MM.1S (cell line): ENCODE measurements at regions not wholly inside any gene's neighbourhood (a gene's known extent, or its start where the extent isn't known, plus 50 kb on each side); places are given as distances from the start of the nearest gene placed in this dataset.

Experiments
- DNase-seq: peaks from one replicate; pipeline ENCODE4 v3.0.0-alpha.2; 2015
- H2AFZ ChIP-seq: fragments of 300-600 bp; sonication (generic); 2 replicates; pipeline ENCODE4 v1.6.0; 2016; ENCODE audit warnings: antibody characterized with exemption, low read length
- H3F3A ChIP-seq: fragments of 300-600 bp; sonication (generic); 2 replicates; pipeline ENCODE4 v1.6.1; 2016; ENCODE audit warnings: mild to moderate bottlenecking, antibody characterized with exemption, low read length, moderate library complexity, mixed read lengths; ENCODE audit not compliant: insufficient read depth
- H3K27ac ChIP-seq: fragments of 300-600 bp; sonication (generic); 2 replicates; pipeline ENCODE4 v1.5.1; 2016; ENCODE audit warnings: mild to moderate bottlenecking, low read length
- H3K27me3 ChIP-seq: fragments of 300-600 bp; sonication (generic); replicated peaks from 2 replicates; pipeline ENCODE4 v1.6.0; 2016; ENCODE audit warnings: low read length; ENCODE audit not compliant: insufficient read depth
- H3K36me3 ChIP-seq: fragments of 300-600 bp; sonication (generic); replicated peaks from 2 replicates; pipeline ENCODE4 v1.6.1; 2016; ENCODE audit warnings: mild to moderate bottlenecking, low read length, mixed read lengths; ENCODE audit not compliant: insufficient read depth
- H3K4me1 ChIP-seq: fragments of 300-600 bp; sonication (generic); 2 replicates; pipeline ENCODE4 v1.6.1; 2016; ENCODE audit warnings: low read length, mixed read lengths
- H3K4me2 ChIP-seq: fragments of 300-600 bp; sonication (generic); 2 replicates; pipeline ENCODE4 v1.6.0; 2016; ENCODE audit warnings: low read depth, low read length
- H3K4me3 ChIP-seq: fragments of 300-600 bp; sonication (generic); 2 replicates; pipeline ENCODE4 v1.5.1; 2016; ENCODE audit warnings: low read length, mixed read lengths
- H3K79me2 ChIP-seq: fragments of 300-600 bp; sonication (generic); 2 replicates; pipeline ENCODE4 v1.6.1; 2016; ENCODE audit warnings: mixed run types, low read length, mixed read lengths
- H3K9ac ChIP-seq: fragments of 300-600 bp; sonication (generic); 2 replicates; pipeline ENCODE4 v1.6.1; 2016; ENCODE audit warnings: low read length, mixed read lengths
- H3K9me2 ChIP-seq: fragments of 300-600 bp; sonication (generic); replicated peaks from 2 replicates; pipeline ENCODE4 v1.6.1; 2016; ENCODE audit warnings: mild to moderate bottlenecking, low read length, mixed read lengths; ENCODE audit not compliant: insufficient read depth
- H3K9me3 ChIP-seq: fragments of 300-600 bp; sonication (generic); replicated peaks from 2 replicates; pipeline ENCODE4 v1.6.1; 2016; ENCODE audit warnings: mild to moderate bottlenecking, low read length, mixed read lengths; ENCODE audit not compliant: insufficient read depth
- H4K20me1 ChIP-seq: fragments of 300-600 bp; sonication (generic); 2 replicates; pipeline ENCODE4 v1.6.1; 2016; ENCODE audit warnings: mild to moderate bottlenecking, low read length, moderate library complexity, mixed read lengths; ENCODE audit not compliant: insufficient read depth
- EZH2 ChIP-seq: fragments of 300-600 bp; sonication (generic); optimal IDR thresholded peaks from 2 replicates; pipeline ENCODE3; 2017; ENCODE audit warnings: low read depth, mild to moderate bottlenecking, antibody characterized with exemption, low read length, mixed read lengths
- EZH2phosphoT487 ChIP-seq: fragments of 300-600 bp; sonication (generic); IDR thresholded peaks from 2 replicates; pipeline ENCODE4 v1.6.1; 2018; ENCODE audit warnings: antibody characterized with exemption, low read length
- TF ChIP-seq, protein P1 (sequence below): fragments of 300-600 bp; sonication (generic); IDR thresholded peaks from 2 replicates; pipeline ENCODE4 v1.5.1; 2016; ENCODE audit warnings: antibody characterized with exemption, low read length, mixed read lengths

DNA sequence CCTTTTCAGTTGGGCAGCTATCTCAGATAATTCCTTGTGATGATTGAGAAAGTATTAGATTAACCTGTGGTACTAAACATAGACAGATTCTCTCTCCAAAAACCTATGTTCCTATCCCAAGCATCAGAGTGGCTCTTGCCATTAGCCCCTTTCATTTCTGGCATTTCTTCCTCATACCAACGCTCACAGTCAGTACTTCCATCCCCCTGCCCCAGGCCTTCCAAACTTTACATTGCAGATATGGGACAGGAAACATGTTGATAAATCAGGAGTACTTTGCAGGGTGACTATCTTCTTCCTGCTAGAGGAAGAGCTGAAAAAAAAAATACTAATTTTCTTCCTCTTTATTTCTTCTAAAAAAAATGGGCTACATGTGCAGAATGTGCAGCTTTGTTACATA is 442.6 kb upstream of the RGMB start:
- no peak overlapping the region for H3K4me2 ChIP-seq
- H3K27me3 ChIP-seq: no peaks in the 10 kb centered on the region
- no peaks in the 10 kb centered on the region for H3K4me1 ChIP-seq
- no peak for TF ChIP-seq EZH2phosphoT487
- TF ChIP-seq, protein P1, sequence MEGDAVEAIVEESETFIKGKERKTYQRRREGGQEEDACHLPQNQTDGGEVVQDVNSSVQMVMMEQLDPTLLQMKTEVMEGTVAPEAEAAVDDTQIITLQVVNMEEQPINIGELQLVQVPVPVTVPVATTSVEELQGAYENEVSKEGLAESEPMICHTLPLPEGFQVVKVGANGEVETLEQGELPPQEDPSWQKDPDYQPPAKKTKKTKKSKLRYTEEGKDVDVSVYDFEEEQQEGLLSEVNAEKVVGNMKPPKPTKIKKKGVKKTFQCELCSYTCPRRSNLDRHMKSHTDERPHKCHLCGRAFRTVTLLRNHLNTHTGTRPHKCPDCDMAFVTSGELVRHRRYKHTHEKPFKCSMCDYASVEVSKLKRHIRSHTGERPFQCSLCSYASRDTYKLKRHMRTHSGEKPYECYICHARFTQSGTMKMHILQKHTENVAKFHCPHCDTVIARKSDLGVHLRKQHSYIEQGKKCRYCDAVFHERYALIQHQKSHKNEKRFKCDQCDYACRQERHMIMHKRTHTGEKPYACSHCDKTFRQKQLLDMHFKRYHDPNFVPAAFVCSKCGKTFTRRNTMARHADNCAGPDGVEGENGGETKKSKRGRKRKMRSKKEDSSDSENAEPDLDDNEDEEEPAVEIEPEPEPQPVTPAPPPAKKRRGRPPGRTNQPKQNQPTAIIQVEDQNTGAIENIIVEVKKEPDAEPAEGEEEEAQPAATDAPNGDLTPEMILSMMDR: no peak
- no peak for TF ChIP-seq EZH2
- H3K9ac ChIP-seq: no peak overlapping the region
- no peaks in the 10 kb centered on the region for H4K20me1 ChIP-seq
- no peaks in the 10 kb centered on the region for H3K9me3 ChIP-seq
- no peaks in the 10 kb centered on the region for H3K36me3 ChIP-seq
- DNase-seq: no peak
- no peaks in the 10 kb centered on the region for H3K9me2 ChIP-seq
- H3K27ac ChIP-seq: no peak overlapping the region
- no peak overlapping the region for H3K4me3 ChIP-seq
- no peaks in the 10 kb centered on the region for H3F3A ChIP-seq
- H3K79me2 ChIP-seq: no peaks in the 10 kb centered on the region
- no peak overlapping the region for H2AFZ ChIP-seq

DNA sequence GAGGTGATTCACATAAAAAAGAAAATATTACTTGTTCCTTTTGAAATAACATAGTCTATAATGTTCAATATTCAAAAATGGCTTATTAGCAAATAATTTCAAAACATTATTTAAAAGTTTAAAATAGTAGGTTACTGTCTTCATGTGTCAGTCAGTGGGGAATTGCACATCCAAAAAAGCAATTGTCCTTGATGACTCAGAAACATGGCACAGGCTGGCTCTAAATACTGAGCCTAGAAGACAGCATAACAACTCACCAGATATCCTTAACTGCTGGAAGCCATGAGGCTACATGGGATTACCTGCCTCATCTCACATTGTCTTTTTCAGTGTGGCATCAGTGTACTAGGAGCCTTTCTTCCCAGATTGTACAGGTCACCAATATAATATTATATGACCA is 439.5 kb upstream of the RGMB start:
- Histone ChIP-seq H2AFZ (no peak overlapping the region), H4K20me1 (no peaks in the 10 kb centered on the region), H3K9me2 (no peaks in the 10 kb centered on the region), H3K4me3 (no peak overlapping the region), H3K9ac (no peak overlapping the region), H3K27me3 (no peaks in the 10 kb centered on the region), H3K9me3 (no peaks in the 10 kb centered on the region), H3K4me2 (no peak overlapping the region), H3K79me2 (no peaks in the 10 kb centered on the region), H3F3A (no peaks in the 10 kb centered on the region), H3K4me1 (no peaks in the 10 kb centered on the region), H3K27ac (no peak overlapping the region), H3K36me3 (no peaks in the 10 kb centered on the region)
- TF ChIP-seq, protein P1: no peak
- no peak for TF ChIP-seq EZH2phosphoT487
- TF ChIP-seq EZH2: no peak
- no peak for DNase-seq

DNA sequence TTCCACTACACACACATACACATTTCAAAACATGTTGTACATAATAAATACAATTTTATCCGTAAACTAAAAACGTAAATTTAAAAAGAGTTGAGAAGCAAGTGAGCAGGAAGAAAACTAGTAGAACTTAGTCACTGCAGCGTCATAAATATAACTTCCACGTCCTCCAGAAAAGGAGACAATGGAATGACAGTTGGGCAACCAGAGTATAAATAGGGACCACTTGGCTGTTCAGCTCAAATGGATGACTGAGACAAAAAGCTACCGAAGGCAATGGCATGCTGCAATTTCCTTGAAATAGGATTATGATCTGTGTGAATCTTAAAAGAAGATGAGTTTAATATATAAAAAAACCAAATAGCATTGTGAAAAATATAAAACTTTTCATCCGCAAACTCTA is 438.5 kb upstream of the RGMB start:
- TF ChIP-seq EZH2phosphoT487 (no peak), EZH2 (no peak)
- TF ChIP-seq, protein P1: no peak
- H2AFZ ChIP-seq: no peak overlapping the region
- H3K79me2 ChIP-seq: no peaks in the 10 kb centered on the region
- no peaks in the 10 kb centered on the region for H3F3A ChIP-seq
- no peaks in the 10 kb centered on the region for H4K20me1 ChIP-seq
- no peak overlapping the region for H3K9ac ChIP-seq
- no peaks in the 10 kb centered on the region for H3K27me3 ChIP-seq
- no peaks in the 10 kb centered on the region for H3K9me3 ChIP-seq
- H3K4me2 ChIP-seq: no peak overlapping the region
- H3K4me3 ChIP-seq: no peak overlapping the region
- no peak for DNase-seq
- no peaks in the 10 kb centered on the region for H3K36me3 ChIP-seq
- no peaks in the 10 kb centered on the region for H3K4me1 ChIP-seq
- H3K9me2 ChIP-seq: no peaks in the 10 kb centered on the region
- H3K27ac ChIP-seq: no peak overlapping the region
